Liver (tissue), 3 donors: ENCODE measurements at regions not wholly inside any gene's neighbourhood (a gene's known extent, or its start where the extent isn't known, plus 50 kb on each side); places are given as distances from the start of the nearest gene placed in this dataset.

Source experiments
- EGR1 ChIP-seq, 2 donors: IDR thresholded peaks; 2 replicates each; pipeline ENCODE4 v1.6.1; 2016 to 2018; ENCODE audit warnings: antibody characterized with exemption in 2 of 2, low read depth in 2 of 2
- GABPA ChIP-seq, 2 donors: IDR thresholded peaks in 1 of 2; conservative IDR thresholded peaks in 1 of 2; 2 replicates each; pipeline ENCODE4 v1.6.1; 2016; ENCODE audit warnings: antibody characterized with exemption in 2 of 2, mild to moderate bottlenecking in 1 of 2, moderate library complexity in 1 of 2
- JUND ChIP-seq, 2 donors: IDR thresholded peaks; 2 replicates each; pipeline ENCODE4 v1.6.1; 2016; ENCODE audit warnings: antibody characterized with exemption in 2 of 2
- NR2F2 ChIP-seq: IDR thresholded peaks from 2 replicates; pipeline ENCODE4 v1.6.1; 2016; ENCODE audit warnings: antibody characterized with exemption
- RAD21 ChIP-seq, 2 donors: IDR thresholded peaks; 2 replicates each; pipeline ENCODE4 v1.6.1; 2016; ENCODE audit warnings: antibody characterized with exemption in 2 of 2, mild to moderate bottlenecking in 2 of 2
- RXRA ChIP-seq, 2 donors: IDR thresholded peaks; 2 replicates each; pipeline ENCODE4 v1.6.1; 2017 to 2018; ENCODE audit warnings: antibody characterized with exemption in 2 of 2, mild to moderate bottlenecking in 1 of 2
- YY1 ChIP-seq: IDR thresholded peaks from 2 replicates; pipeline ENCODE4 v1.6.1; 2016; ENCODE audit warnings: antibody characterized with exemption, mild to moderate bottlenecking
- TF ChIP-seq, protein P1 (sequence below): IDR thresholded peaks from 2 replicates; pipeline ENCODE4 v1.6.1; 2016; ENCODE audit warnings: antibody characterized with exemption
- TF ChIP-seq, protein P2 (sequence below): fragments of 150-350 bp; IDR thresholded peaks from 2 replicates; pipeline ENCODE4 v1.5.1; 2017; ENCODE audit warnings: improper control_type of control experiment, low read depth, low read length; ENCODE audit not compliant: missing input control
- TF ChIP-seq, protein P3 (sequence below): IDR thresholded peaks from 2 replicates; pipeline ENCODE4 v1.6.1; 2016; ENCODE audit warnings: antibody characterized with exemption, mild to moderate bottlenecking
- donor health status: healthy.
- donor health status: healthy.

DNA sequence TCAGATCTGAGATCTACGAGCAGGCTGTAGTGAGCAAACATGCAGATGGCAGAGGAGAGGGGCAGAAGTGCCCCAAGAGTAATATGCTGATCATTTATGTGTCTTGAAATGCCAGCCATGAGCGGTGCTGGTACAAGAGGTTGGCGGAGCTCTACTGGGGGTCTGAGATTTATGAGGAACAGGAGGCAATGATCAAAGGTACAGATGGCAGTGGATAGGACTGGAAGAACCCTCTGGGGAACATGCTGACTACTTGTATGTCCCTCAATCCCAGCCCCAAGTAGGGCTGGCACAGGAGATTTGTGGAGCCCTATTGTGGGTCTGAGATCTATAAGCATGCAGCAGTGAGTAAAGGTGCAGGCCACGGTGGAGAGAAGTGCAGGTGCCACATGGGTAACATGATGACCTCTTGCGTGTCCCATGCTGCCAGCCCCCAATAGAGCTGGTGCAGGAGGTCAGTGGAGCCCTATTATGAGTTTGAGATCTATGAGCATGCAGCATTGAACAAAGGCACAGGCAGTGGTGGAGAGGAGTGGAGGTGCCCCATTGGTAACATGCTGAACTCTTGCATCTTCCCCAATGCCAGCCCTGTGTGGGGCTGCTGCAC is 97.2 kb upstream of the ZNF678 start:
- TF ChIP-seq YY1 = no peak
- TF ChIP-seq, protein P1, sequence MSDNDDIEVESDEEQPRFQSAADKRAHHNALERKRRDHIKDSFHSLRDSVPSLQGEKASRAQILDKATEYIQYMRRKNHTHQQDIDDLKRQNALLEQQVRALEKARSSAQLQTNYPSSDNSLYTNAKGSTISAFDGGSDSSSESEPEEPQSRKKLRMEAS = no peak
- TF ChIP-seq, protein P2, sequence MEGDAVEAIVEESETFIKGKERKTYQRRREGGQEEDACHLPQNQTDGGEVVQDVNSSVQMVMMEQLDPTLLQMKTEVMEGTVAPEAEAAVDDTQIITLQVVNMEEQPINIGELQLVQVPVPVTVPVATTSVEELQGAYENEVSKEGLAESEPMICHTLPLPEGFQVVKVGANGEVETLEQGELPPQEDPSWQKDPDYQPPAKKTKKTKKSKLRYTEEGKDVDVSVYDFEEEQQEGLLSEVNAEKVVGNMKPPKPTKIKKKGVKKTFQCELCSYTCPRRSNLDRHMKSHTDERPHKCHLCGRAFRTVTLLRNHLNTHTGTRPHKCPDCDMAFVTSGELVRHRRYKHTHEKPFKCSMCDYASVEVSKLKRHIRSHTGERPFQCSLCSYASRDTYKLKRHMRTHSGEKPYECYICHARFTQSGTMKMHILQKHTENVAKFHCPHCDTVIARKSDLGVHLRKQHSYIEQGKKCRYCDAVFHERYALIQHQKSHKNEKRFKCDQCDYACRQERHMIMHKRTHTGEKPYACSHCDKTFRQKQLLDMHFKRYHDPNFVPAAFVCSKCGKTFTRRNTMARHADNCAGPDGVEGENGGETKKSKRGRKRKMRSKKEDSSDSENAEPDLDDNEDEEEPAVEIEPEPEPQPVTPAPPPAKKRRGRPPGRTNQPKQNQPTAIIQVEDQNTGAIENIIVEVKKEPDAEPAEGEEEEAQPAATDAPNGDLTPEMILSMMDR = no peak
- TF ChIP-seq RAD21 (IDR thresholded peaks at IDR 0.05) = no peak
- TF ChIP-seq, protein P3, sequence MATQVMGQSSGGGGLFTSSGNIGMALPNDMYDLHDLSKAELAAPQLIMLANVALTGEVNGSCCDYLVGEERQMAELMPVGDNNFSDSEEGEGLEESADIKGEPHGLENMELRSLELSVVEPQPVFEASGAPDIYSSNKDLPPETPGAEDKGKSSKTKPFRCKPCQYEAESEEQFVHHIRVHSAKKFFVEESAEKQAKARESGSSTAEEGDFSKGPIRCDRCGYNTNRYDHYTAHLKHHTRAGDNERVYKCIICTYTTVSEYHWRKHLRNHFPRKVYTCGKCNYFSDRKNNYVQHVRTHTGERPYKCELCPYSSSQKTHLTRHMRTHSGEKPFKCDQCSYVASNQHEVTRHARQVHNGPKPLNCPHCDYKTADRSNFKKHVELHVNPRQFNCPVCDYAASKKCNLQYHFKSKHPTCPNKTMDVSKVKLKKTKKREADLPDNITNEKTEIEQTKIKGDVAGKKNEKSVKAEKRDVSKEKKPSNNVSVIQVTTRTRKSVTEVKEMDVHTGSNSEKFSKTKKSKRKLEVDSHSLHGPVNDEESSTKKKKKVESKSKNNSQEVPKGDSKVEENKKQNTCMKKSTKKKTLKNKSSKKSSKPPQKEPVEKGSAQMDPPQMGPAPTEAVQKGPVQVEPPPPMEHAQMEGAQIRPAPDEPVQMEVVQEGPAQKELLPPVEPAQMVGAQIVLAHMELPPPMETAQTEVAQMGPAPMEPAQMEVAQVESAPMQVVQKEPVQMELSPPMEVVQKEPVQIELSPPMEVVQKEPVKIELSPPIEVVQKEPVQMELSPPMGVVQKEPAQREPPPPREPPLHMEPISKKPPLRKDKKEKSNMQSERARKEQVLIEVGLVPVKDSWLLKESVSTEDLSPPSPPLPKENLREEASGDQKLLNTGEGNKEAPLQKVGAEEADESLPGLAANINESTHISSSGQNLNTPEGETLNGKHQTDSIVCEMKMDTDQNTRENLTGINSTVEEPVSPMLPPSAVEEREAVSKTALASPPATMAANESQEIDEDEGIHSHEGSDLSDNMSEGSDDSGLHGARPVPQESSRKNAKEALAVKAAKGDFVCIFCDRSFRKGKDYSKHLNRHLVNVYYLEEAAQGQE = no peak
- no peak for TF ChIP-seq GABPA (IDR thresholded peaks at IDR 0.05 in 1 of 2, conservative IDR thresholded peaks at IDR 0.05 in 1 of 2)
- no peak for TF ChIP-seq JUND (IDR thresholded peaks at IDR 0.05)
- TF ChIP-seq EGR1 (IDR thresholded peaks at IDR 0.05; ENCODE audit: low read depth in 2 of 2) = no peak
- TF ChIP-seq NR2F2 = no peak
- no peak for TF ChIP-seq RXRA (IDR thresholded peaks at IDR 0.05)
